Putamen (tissue), 1 donor: ENCODE measurements at regions not wholly inside any gene's neighbourhood (a gene's known extent, or its start where the extent isn't known, plus 50 kb on each side); places are given as distances from the start of the nearest gene placed in this dataset.

ENCODE experiments used
- DNase-seq: peaks from one replicate; pipeline ENCODE4 v3.0.0-alpha.2; 2016; ENCODE audit warnings: low spot score

- DNase-seq, result no peak
Measured at GRCh38 chr2:108067820-108068405, 81.6 kb downstream of the SLC5A7 start.

- DNase-seq, result no peak
Measured at GRCh38 chr2:108069515-108070310, 83.4 kb downstream of the SLC5A7 start.

- no peak for DNase-seq
Measured at GRCh38 chr2:108073415-108074072, 87.2 kb downstream of the SLC5A7 start.

- DNase-seq, result no peak
Measured at GRCh38 chr2:108074150-108074549, 87.8 kb downstream of the SLC5A7 start.

GRCh38 chr2:108074946-108075345 is 88.6 kb downstream of the SLC5A7 start:
- no peak for DNase-seq

DNA sequence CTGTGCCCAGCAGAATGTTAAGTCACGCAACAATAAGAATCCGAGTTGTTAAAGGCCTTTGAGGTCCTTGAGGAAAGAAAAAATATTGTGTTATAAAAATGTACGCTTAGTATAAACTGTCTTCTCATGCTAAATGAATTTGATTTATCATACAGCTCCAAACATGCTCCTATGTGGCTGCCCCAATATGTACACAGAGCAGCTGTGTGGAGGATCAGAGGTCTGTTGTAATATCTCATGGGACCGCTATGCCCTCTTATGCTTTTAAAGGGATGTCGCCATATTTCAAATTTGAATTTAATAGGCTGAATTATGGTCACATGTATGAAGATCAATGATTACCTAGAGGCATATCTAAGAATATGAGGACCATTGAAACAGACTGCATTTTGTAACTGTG is 90.2 kb downstream of the SLC5A7 start:
- no peak for DNase-seq

- no peak for DNase-seq
Measured at GRCh38 chr2:108079736-108080135, 93.4 kb downstream of the SLC5A7 start.

DNA sequence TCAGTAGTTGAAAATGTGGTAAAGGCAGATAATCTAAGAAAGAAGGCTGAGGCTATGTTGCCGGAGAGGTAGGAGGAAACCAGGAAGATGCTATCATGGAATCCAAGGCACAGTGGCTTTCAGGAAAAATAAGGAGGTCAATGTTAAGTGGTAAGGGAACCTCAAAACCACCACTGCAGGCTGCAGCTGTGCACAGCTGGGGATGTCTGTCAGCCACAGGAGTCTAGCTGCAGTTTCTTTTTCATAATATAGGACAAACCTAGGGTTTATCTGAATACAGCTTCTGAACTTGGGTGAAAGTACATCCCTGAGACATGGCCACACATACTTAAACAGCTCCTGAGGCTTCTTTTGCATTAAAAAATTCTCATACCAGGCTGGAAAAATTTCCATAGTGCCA is 93.9 kb downstream of the SLC5A7 start:
- DNase-seq, result no peak

GRCh38 chr2:108082978-108083377 is 96.7 kb downstream of the SLC5A7 start:
- DNase-seq, result no peak

GRCh38 chr2:108084311-108084710 is 98.0 kb downstream of the SLC5A7 start:
- DNase-seq, result no peak

DNA sequence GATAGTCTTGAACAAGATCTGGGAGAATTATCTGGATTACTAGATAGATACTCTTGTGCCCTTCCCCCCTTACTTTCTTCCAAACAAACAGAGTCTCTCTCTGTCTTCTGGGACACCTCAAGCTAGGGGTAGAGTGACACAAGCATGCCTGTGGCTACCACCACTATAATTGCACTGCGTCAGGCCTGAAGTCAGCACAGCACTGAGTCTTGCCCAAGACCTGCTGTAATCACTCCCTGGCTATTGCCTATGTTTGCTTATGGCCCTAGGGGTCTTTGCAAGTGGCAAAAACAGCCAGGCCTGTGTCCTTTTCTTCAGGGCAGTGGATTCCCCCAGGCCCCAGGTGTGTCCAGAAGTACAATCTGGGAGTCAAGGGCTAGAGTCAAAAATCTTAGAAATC is 106.6 kb downstream of the SLC5A7 start:
- DNase-seq, result no peak

GRCh38 chr2:108101481-108101880 is 115.2 kb downstream of the SLC5A7 start:
- DNase-seq, result no peak

DNA sequence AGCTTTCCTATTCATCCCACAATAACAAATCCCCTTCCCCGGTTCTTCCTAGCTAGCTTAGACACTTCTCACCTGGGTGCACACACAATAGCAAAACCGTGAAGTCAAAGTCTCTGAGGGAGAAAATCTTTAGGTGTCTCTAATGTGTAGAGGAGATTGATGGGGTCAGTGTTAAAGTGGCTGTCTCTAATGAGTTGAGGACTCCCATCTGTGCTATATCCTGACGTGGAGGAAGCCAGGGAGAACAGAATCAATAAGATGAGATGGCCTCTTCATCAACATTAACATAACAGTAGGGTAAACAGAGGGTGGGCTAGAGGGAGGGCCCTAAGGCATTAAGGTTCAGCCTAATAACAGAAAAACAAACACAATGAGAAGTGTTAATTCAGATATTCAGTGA is 120.4 kb downstream of the SLC5A7 start:
- no peak for DNase-seq

- DNase-seq, result no peak
Measured at GRCh38 chr2:108111936-108112335, 125.6 kb downstream of the SLC5A7 start.

- no peak for DNase-seq
Measured at GRCh38 chr2:108115868-108116267, 123.9 kb upstream of the SULT1C3 start.

DNA sequence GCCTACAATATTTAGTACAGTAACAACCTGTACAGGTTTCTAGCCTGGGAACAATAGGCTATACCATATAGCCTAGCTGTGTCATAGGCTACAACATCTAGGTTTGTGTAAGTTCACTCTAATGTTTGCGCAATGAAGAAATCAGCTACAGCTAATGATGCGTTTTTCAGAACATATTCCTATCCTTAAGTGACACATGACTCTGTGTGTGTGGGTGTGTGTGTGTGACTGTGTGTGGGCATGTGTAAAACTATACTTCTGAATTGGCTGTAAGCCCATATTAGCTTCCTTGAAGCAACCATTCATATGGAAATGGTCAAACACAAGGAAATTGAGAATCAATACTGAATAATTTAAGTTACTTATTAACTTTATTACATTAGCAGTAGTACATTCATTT is 120.8 kb upstream of the SULT1C3 start:
- DNase-seq, result peak; percentile 47

GRCh38 chr2:108119492-108119891 is 120.3 kb upstream of the SULT1C3 start:
- DNase-seq, result no peak

GRCh38 chr2:108124736-108125495 is 114.9 kb upstream of the SULT1C3 start:
- DNase-seq, result no peak

DNA sequence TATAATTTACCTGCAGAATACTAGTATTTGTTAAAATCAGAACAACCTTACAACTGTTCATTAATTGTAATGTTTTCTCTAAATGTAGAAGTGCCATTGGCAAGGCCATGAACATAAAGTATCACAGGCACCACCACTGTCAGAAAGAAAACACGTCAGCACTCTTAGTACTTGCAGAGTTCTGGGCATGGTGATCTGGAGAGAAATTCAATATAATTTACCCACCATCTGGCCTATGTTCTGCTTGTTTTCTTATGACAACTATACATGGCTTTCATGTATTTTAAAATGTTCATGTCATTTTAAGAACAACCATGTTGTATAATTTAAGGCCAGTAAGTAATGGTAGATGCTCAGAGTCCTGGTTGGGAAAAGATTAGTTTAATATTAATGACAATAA is 114.2 kb upstream of the SULT1C3 start:
- DNase-seq, result no peak

DNA sequence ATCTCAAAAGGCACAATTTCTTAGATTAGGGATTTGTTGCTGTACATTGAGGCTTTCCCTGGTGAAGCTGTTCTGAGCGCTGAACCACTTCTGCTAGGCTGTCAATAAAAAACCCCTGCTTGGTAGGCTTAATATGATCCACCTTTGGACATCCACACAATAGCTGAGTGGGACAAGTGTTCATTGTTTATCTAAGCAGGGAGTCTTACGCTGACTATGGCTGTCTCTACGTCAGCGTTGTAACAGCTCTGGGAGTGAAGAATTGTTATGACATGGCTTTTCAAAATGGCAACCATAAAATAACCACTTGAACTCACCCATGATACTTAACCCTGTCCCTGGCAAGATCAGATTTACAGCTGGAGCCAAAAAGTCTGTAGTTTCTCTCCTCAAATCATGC is 111.5 kb upstream of the SULT1C3 start:
- DNase-seq, result no peak

- DNase-seq, result peak; percentile 39
Measured at GRCh38 chr2:108129636-108130035, 110.1 kb upstream of the SULT1C3 start.

DNA sequence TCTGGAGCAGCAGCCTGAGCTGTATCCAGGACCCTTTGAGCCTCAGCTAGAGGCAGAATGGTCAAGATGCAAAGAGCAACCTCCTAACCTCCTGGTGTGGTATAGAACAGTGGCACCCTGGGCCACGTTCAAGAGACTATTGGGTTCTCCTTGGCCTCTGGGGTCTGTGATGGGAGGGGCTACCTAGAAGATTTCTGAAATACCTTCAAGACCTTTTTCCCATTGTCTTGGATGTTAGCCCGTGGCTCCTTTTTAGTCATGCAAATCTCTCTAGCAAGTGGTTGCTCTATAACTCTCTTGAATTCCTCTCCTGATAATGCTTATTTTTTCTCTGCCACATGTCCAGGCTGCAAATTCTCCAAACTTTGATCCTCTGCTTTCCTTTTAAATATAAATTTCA is 106.3 kb upstream of the SULT1C3 start:
- no peak for DNase-seq

- no peak for DNase-seq
Measured at GRCh38 chr2:108139521-108139920, 100.2 kb upstream of the SULT1C3 start.
